Ishikawa (cell line): ENCODE measurements at regions not wholly inside any gene's neighbourhood (a gene's known extent, or its start where the extent isn't known, plus 50 kb on each side); places are given as distances from the start of the nearest gene placed in this dataset.

Experiments used
- CEBPB ChIP-seq: IDR thresholded peaks from 2 replicates; pipeline ENCODE4 v1.6.1; 2012
- CREB1 ChIP-seq: IDR thresholded peaks from 2 replicates; pipeline ENCODE4 v1.6.1; 2012; ENCODE audit warnings: low read depth
- EGR1 ChIP-seq: IDR thresholded peaks from 2 replicates; pipeline ENCODE4 v1.6.1; 2012
- EP300 ChIP-seq: IDR thresholded peaks from 2 replicates; pipeline ENCODE4 v1.6.1; 2012; ENCODE audit warnings: borderline replicate concordance
- NFIC ChIP-seq: IDR thresholded peaks from 2 replicates; pipeline ENCODE4 v1.6.1; 2012
- RAD21 ChIP-seq: IDR thresholded peaks from 2 replicates; pipeline ENCODE4 v1.6.1; 2012; ENCODE audit warnings: low read depth
- TAF1 ChIP-seq: IDR thresholded peaks from 2 replicates; pipeline ENCODE4 v1.6.1; 2012; ENCODE audit warnings: low read depth, mild to moderate bottlenecking
- TCF12 ChIP-seq: IDR thresholded peaks from 2 replicates; pipeline ENCODE4 v1.6.1; 2012; ENCODE audit warnings: low read depth
- TEAD4 ChIP-seq: IDR thresholded peaks from 2 replicates; pipeline ENCODE4 v1.6.1; 2012
- YY1 ChIP-seq: IDR thresholded peaks from 2 replicates; pipeline ENCODE4 v1.6.1; 2012; ENCODE audit warnings: low read depth
- ZBTB7A ChIP-seq: IDR thresholded peaks from 2 replicates; pipeline ENCODE4 v1.6.1; 2012; ENCODE audit warnings: low read depth
- TF ChIP-seq, protein P1 (sequence below): IDR thresholded peaks from 2 replicates; pipeline ENCODE4 v1.6.1; 2012; ENCODE audit warnings: low read depth, mild to moderate bottlenecking
- TF ChIP-seq, protein P2 (sequence below): IDR thresholded peaks from 2 replicates; pipeline ENCODE4 v1.6.1; 2012

DNA sequence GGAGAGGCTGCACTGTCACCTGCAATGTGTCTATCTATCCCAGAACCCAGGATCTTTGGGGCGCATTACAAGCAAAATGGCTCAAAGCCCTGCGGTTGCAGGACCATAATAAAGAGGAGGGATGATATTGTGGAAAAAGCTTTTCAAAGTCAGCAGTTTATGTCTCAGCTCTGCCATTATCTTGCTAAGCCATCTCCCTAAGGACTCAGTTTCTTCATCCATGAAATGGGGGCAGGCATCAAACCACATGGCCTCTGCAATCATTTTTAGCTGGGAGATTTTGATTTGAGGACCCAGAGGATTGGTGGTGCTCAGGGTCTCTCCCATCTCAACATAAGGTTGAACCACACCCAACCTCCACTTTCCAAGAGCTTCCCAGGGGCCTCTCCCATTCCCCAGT lies 513.8 kb downstream of the MIAT start:
- TF ChIP-seq EP300: no peak
- no peak for TF ChIP-seq CREB1
- TF ChIP-seq, protein P1, sequence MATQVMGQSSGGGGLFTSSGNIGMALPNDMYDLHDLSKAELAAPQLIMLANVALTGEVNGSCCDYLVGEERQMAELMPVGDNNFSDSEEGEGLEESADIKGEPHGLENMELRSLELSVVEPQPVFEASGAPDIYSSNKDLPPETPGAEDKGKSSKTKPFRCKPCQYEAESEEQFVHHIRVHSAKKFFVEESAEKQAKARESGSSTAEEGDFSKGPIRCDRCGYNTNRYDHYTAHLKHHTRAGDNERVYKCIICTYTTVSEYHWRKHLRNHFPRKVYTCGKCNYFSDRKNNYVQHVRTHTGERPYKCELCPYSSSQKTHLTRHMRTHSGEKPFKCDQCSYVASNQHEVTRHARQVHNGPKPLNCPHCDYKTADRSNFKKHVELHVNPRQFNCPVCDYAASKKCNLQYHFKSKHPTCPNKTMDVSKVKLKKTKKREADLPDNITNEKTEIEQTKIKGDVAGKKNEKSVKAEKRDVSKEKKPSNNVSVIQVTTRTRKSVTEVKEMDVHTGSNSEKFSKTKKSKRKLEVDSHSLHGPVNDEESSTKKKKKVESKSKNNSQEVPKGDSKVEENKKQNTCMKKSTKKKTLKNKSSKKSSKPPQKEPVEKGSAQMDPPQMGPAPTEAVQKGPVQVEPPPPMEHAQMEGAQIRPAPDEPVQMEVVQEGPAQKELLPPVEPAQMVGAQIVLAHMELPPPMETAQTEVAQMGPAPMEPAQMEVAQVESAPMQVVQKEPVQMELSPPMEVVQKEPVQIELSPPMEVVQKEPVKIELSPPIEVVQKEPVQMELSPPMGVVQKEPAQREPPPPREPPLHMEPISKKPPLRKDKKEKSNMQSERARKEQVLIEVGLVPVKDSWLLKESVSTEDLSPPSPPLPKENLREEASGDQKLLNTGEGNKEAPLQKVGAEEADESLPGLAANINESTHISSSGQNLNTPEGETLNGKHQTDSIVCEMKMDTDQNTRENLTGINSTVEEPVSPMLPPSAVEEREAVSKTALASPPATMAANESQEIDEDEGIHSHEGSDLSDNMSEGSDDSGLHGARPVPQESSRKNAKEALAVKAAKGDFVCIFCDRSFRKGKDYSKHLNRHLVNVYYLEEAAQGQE: no peak
- no peak for TF ChIP-seq CEBPB
- no peak for TF ChIP-seq TEAD4
- TF ChIP-seq EGR1: no peak
- TF ChIP-seq RAD21: no peak
- no peak for TF ChIP-seq NFIC
- TF ChIP-seq, protein P2, sequence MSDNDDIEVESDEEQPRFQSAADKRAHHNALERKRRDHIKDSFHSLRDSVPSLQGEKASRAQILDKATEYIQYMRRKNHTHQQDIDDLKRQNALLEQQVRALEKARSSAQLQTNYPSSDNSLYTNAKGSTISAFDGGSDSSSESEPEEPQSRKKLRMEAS: no peak
- no peak for TF ChIP-seq TAF1
- TF ChIP-seq TCF12: no peak
- TF ChIP-seq YY1: no peak
- TF ChIP-seq ZBTB7A: no peak
